GM19043 (cell line): ENCODE measurements at regions not wholly inside any gene's neighbourhood (a gene's known extent, or its start where the extent isn't known, plus 50 kb on each side); places are given as distances from the start of the nearest gene placed in this dataset.

Experiments used
- ATAC-seq: cut with Tn5 transposase; IDR thresholded peaks from one replicate; pipeline ENCODE4 v1.9.1; 2021; ENCODE audit warnings: low read depth; ENCODE audit not compliant: unreplicated experiment

DNA sequence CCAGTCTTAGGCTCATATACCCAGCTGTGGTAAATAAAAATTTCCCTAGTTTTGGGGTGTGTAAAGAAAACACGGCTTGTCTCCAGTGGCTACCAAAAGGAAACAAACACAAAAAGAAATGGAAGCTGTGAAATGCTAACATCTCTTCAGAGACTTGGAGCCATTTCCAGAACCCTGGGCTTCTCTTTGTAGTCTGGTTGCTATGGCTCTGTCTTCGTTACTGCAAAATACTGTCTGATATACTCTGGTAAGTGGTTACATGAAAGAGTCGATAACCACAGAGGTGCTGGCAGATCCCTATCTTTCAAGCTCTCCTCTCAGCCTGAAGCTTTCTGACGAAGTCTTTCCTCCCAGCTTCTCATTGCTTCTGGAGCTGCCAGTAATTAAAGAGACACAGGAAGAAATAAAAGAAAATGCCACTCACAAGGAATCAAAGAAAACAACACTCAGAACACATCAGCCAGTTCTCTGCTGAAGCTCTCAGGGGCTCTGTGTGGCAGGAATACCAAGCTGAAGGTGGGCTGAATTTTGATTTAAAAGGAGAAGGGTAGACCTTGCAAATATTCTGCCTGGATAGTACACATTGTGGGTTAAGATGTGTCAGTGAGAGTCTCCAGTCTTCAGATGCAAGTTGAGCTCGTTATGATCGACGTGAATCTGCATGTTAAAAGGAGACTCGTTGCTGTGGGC is 107.6 kb upstream of the FAM9C start:
- ATAC-seq, result no peak

DNA sequence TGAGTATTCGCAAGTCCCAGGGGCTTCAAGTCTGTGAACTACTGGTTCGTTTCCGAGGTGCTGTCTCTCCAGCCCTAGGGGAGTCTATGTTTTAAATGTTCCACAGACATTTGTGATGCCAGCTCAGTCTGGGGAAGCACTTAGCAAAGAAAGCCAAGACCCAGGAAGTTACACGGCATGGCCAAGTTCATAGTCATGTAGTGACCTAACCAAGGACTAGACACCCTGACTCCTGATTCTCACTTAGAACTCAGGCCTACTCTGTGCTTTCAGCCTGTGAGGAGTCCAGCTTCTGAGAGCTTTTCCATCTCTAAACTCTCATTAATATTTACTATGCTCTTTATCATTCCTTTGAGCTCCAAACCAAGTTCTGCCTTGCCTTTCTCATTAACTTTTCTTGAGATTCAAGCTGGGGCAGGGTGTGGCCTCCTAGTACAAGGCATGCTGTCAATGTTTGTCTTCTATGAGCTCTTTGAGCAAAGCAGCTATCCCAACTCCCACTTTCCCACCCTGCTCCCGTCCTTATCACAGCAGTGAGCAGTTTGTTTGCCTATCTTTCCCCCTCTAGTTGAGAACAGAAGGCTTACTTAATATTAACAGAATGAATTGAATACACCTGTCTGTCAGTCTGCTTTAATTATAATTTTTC is 105.4 kb upstream of the FAM9C start:
- no peak for ATAC-seq

DNA sequence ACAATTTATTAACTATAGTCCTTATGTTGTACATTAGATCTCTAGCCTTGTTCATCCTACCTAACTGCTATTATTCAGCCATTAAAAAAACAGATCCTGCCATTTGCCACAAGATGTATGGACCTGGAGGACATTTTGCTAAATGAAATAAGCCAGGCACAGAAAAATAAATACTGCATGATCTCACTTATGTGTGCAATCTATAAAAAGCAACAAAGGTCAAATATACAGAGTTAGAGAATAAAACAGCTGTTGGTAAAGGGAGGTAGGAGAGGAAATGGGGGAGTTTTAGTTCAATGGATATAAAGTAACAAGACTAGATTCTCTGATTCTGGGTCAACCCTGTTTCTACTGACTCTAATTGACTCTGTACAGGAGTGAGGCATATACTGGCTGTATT is 103.3 kb upstream of the FAM9C start:
- ATAC-seq, result no peak

DNA sequence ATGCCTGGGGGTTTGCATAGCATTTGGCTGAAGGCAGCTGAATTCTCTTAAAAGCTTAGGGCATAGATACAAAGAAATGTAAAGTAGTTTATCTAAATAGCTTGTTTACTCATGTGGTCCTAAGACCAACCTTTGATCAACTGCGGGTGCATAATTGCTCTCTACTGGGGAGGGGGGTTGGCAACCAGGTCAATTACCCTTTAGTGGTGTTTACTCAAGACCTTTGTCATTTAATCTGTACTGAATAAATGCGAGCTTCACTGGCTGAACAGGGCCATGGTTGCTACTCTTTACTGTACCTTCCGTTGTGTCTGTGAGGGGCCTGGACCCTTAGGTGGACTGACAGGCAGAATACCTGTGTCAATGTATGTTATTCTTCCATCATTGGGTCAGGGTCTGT is 102.7 kb upstream of the FAM9C start:
- no peak for ATAC-seq

DNA sequence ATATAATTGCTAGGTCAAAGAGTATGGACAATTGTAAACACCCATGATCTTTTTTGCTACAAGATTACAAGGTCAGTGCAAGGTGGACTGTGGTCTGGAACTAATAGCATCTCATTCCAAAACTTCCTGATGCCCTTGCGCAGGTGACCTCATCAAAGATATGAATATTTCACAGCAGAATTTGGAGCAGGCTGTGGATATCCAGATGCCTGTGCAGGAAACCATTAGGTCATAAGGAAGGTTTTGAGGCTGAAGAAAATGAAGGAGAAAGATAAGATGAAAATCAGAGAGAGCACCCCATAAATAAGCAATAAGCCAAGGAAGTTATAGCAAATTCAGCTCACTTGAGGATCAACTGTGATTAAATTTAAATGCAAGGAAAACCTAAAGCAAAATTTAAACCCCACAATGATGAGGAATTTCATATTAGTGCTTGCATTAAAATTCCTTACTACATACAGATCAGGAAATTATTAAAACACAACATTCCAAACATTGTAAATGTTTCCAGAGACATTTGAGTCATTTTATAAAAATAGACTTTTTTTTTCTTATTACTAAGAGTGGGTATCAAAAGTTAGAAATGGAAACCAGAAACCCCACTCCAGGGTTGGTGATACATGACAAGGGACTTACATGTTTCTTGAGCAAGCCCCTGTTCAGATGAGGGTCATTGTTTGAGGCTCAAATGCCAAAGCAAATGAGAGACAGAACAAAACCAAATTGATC is 100.7 kb upstream of the FAM9C start:
- ATAC-seq, result no peak

DNA sequence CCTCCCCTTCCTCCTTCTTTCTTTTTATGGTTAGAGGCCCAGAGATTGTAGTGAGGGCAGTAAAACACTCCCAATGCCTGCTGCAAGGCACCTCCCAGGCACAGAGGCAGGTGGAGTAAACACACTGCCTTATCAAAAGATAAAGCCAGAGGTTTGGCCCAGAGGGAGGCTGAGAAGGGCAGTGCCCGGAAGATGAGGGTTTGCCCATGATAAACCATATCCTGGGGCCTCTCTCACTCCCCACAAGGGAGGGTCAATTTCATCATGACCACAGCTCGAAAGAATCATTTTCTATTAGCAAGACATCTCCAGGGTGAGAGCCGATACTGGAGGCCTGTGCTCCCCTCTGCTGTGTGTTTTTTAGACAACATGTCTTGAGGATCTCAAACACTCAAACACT is 98.5 kb upstream of the FAM9C start:
- no peak for ATAC-seq

DNA sequence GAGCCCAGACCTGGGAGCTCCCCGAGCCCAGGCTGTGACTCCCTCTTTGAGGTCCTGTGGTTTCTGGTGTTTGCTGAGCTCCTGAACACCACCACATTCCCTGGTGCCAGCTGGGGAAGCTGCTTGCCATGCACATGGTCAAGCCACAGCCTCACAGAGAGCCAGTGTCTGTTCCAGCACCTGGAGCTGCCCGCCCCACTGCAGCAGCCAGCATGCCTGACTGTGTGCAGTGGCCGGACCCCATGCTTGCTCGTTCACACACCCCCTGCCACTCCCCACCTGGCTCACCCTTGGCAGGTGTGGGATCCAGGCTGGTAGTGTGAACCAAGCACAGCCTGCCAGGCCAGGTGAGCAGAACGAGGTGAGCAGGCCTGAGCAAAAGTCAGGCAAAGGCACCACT is 95.6 kb upstream of the FAM9C start:
- ATAC-seq, result no peak

DNA sequence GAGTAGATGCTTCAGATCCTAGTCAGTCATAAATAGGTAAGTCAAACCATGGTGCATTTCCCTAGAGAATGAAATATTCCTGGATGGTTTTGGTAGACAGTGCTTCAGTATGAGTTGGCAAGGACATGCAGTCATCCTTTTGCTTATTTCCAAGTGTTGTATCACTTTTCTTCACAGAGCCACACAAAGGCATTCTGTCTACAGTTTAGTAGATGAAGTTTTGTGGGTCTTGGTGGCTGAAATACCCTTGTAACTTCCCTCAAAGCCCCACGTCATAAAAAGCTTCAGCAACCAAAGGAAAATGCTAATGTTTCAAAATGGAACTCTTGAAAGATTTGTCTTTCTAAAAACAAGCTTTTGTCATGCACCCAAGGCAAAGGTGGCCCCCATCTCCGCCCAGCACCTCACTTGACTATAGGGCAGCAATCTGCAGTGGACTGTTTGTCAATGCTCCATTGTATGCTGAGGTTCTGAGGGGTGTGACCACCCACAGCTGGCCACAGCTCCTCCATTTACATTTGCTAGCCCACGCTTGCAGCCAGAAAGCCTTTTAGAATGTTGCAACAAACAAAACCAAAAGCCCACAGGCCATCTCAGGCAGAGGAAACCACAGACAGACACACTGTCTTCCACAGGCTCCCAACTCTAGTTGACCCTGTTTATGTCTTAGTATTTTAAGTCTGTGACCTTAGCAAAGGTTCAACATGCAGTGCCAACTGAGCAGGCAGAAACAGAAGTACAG is 87.1 kb upstream of the FAM9C start:
- ATAC-seq, result no peak

DNA sequence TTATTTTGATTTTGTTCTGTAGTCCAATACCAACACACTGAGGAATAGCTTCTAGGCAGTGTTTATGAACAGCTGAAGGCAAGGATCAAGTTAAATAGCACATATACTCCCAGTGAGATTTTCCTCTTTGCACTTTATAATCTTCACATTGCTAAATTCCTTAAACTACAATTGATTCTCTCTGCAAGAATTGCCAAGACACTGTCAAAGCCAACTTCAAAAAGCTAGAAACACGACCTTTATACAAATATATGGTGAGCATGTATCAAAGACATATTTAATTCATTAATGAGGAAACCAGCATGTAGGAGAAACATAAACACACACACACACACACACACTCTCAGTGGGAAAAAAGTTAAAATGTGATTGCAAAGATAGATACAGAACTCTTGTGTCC is 86.4 kb upstream of the FAM9C start:
- no peak for ATAC-seq

DNA sequence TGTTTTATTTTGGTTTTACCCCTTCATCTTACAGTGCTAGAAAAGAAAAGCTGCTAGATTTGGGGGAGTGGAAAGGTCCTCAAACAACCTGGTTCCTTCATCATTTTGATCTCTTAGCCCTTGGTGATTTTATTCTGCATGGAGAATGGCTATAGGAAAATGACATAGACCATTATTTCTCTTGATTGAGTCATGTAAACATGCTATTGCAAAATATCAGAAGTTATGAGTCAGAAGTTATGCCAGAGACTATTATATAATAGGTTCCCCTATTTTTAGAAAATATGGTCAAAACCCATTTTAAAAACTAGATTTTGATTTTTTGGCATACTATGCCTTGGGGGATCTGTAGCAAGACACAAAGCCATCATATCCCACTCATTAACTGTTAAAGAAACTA is 83.7 kb upstream of the FAM9C start:
- no peak for ATAC-seq

DNA sequence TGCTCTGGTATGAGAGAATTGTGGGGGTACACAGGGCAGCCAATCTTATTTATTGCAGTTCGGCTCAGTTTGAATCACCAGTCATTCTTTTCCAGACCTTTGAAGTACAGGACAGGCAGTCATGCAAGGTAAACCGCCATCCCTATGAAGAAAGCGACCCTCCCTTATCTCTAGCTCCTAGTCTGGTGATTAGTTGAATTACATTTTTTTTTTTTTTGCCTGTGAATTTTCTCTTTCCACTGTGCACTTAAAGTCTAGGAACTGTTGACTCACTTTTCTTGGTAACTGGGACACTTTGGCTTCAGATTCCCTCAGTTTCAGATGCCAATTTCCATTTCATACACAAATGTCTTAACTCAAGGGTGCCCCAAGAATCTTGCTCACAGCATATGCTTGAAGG is 82.4 kb upstream of the FAM9C start:
- no peak for ATAC-seq

DNA sequence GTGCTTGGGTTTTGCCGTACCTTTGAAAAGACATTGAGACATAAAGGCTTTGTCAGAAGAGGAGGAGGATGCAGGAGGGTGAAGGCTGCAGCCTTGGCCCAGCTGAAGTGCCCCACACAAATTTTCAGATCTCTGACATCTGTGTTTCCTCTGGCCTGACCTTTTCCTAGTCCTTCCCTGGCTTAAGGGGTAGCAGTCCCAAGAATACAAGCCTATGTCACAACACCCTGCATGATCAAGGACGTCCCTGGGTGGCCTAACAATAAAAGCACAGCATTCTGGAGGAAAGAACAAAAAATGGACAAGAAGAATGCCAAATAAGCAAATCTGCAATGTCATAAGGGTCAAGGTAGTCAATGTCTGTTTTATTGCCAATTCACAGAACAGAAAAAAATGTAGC is 80.8 kb upstream of the FAM9C start:
- no peak for ATAC-seq

DNA sequence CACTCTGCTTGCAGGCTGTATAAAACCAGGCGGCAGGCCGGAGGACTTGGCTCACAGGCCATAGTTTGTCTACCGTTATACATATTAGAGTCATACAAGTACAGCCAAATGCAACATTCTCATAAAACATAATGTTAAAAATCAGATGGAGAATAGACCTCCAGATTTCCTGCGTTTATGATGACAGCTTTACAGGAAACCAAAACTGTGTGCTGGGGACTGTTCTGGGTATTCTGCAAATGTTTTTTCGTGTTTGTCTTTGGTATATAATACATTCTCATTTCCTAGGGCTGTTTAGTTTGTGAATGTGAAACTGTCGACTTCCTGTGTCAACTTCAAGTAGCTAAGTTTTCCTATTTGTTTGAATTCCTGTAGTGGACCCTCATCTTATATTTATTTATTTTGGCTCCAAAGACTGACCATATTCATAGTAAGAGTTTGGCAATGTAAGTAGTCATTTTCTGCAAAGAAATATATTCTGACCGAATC is 79.5 kb upstream of the FAM9C start:
- ATAC-seq, result no peak

DNA sequence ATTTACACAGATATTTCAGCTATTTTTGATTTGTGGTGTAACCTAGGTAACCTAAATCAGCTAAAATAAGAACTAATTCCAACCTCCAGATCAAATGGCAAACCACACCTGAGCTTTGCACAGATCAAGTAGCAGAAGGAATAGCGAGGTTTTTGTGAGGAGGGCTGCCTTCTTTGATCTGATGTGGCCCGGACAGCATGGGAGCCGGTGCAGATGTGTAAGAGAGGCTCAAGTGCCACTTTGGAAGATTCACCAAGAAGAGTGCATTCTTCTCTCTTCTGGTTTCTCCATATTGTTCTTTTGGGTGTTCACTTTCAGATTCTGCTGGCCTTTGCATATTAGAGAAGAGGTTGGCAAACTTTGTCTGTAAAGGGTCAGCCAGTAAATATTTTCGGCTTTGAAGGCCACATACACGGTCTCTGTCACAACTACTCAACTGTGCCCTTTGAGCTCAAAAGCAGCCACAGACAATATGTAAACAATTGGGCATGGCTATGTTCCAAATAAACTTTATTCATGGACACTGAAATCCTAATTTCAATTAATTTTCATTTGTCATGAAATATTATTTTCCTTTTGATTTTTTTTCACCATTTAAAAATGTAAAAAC is 78.9 kb upstream of the FAM9C start:
- no peak for ATAC-seq

DNA sequence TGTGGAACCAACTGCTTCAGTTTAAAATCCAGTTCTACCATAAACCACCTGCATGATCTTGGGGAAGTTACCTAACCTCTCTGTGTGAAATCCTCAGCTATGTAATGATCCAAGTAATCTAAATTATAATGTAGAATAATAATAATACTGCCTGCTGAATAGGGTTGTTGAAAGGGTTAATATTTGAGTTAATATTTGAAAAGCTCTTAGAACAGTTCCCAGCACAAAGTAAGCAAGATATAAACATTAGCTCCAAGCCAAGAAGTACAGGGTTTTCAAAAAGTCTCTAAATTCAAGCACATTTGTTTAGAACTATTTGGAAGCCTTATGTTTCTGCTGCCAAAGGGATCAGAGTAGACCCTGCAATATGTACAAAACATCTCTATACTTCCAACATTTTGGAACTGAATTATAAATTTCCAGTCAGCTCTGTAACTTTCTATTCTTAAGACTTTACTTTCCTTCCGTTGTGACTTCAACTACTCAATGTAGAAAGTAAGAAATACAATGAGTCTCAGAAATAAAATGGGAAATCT is 76.7 kb upstream of the FAM9C start:
- ATAC-seq, result no peak

DNA sequence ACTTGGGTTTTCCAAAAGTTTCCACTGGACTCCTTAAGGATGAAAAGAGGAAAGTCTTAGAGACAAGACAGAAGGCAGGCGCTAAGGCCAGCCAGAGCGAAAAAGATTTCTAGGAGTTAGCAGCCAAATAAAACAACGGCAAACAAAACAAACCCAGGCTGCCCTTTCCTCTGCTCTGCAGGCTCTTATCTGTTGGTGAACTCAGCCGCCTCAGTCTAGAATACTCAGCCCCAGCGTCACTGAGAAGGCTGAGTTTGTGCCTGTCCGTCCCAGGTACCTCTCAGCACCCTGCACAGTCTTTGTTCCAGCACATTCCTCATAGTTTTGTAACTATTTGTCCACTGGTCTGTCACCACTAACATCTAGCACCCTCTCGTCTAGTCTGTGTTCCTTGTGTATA is 75.6 kb upstream of the FAM9C start:
- ATAC-seq, result no peak

DNA sequence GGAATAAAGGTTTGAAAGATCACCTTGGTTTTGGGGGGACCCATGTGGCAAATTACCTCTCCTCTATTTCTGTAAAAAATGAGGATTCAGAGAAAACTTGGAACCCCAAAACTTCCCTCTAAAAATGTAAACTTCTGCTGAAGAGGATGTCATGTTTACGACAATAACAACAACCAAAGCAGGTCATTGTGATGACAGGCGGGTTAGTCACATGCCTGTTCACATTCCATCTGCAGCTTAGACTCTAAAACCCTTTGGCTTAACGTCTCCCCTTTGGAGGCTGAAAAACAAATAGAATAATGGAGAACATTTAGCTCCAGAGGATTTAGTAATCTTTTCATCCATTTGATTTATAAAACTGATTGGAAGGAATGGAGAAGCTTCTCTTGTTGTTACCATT is 75.0 kb upstream of the FAM9C start:
- ATAC-seq, result no peak

DNA sequence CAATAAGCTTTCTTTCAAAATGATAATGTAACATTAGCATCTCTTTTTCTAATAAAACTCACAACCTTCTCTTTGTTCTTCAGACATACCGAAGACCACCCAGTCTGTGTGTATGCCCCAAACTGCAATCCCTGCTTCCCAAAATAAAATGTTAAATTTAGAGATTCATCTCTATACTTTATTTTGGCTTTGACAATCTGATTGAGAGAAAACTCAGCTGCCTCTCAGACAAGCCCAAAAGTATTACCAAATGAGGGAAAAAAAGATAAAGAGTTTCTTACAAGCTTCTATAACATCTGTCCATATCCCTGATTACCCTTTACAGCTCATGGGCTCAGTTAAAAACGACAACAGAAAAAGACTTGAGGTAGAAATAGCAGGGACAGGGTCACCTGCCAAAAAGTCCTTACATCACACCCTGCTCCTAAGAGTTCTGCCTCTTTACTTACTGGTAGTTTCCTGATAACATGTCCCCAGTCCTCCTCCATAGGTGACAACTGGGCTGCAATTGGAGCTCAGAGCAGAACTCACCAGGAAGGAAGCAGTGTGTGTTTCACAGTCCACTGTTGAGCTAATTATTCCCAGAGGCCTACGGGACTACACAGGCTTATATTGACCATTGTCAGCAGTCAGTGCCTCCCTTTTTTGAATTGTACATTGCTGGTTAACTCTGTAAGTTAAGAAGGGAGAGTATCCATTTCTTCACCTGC is 70.9 kb upstream of the FAM9C start:
- ATAC-seq, result no peak

DNA sequence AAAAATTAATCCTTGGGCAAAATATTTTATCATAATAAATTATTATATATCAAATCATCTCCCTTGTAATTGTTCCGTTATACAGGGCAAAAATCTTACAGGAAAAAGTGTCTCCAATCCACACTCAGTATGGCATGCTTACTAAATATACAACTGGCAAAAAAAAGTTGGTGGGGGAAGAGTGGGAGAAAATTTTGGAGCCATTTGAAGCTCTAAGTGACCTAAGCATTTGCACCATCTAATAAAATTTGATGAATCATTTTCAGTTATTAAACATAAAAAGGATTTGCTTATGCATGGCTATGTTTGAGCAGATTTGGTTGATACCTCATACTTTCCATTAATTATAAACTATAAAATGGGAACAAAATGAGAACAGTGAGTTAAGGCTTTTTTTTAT is 68.1 kb upstream of the FAM9C start:
- ATAC-seq, result no peak
